HG02885 (cell line): ENCODE measurements at regions not wholly inside any gene's neighbourhood (a gene's known extent, or its start where the extent isn't known, plus 50 kb on each side); places are given as distances from the start of the nearest gene placed in this dataset.

Experiments
- ATAC-seq: cut with Tn5 transposase; IDR thresholded peaks from one replicate; pipeline ENCODE4 v1.9.1; 2021; ENCODE audit warnings: mild to moderate bottlenecking; ENCODE audit not compliant: unreplicated experiment, poor library complexity

- no peak for ATAC-seq
Measured at GRCh38 chr3:102595057-102595456, 160.2 kb downstream of the ZPLD1 start.

- ATAC-seq, result no peak
Measured at GRCh38 chr3:102599819-102600576, 165.2 kb downstream of the ZPLD1 start.

GRCh38 chr3:102605153-102605552 is 170.3 kb downstream of the ZPLD1 start:
- no peak for ATAC-seq

- no peak for ATAC-seq
Measured at GRCh38 chr3:102608875-102609274, 174.1 kb downstream of the ZPLD1 start.

- no peak for ATAC-seq
Measured at GRCh38 chr3:102614021-102614569, 179.3 kb downstream of the ZPLD1 start.

GRCh38 chr3:102614585-102614984 is 179.8 kb downstream of the ZPLD1 start:
- ATAC-seq, result no peak

- ATAC-seq, result no peak
Measured at GRCh38 chr3:102617381-102617780, 182.6 kb downstream of the ZPLD1 start.

GRCh38 chr3:102619361-102619760 is 184.5 kb downstream of the ZPLD1 start:
- no peak for ATAC-seq

GRCh38 chr3:102629943-102630342 is 195.1 kb downstream of the ZPLD1 start:
- no peak for ATAC-seq

- no peak for ATAC-seq
Measured at GRCh38 chr3:102630531-102630930, 195.7 kb downstream of the ZPLD1 start.

- no peak for ATAC-seq
Measured at GRCh38 chr3:102643546-102643945, 208.7 kb downstream of the ZPLD1 start.

- no peak for ATAC-seq
Measured at GRCh38 chr3:102646557-102646956, 211.7 kb downstream of the ZPLD1 start.

GRCh38 chr3:102660653-102661052 is 225.8 kb downstream of the ZPLD1 start:
- no peak for ATAC-seq

- no peak for ATAC-seq
Measured at GRCh38 chr3:102661707-102662497, 227.1 kb downstream of the ZPLD1 start.

- ATAC-seq, result no peak
Measured at GRCh38 chr3:102662498-102662772, 227.6 kb downstream of the ZPLD1 start.

- ATAC-seq, result no peak
Measured at GRCh38 chr3:102664126-102664525, 229.3 kb downstream of the ZPLD1 start.

GRCh38 chr3:102665183-102665582 is 230.4 kb downstream of the ZPLD1 start:
- no peak for ATAC-seq

- no peak for ATAC-seq
Measured at GRCh38 chr3:102668247-102668646, 233.4 kb downstream of the ZPLD1 start.

GRCh38 chr3:102670986-102671385 is 236.2 kb downstream of the ZPLD1 start:
- ATAC-seq, result no peak

- ATAC-seq, result no peak
Measured at GRCh38 chr3:102672305-102672704, 237.5 kb downstream of the ZPLD1 start.

- peak; percentile 92 for ATAC-seq
Measured at GRCh38 chr3:102673271-102674115, 238.7 kb downstream of the ZPLD1 start.
